Stimulated activated naive B cell treated with anti-CD40 and anti-IgM and Interleukin-4, amounts not matched to agents 10 μg/mL and 1 μg/mL and 100 μg/mL, for 72 hours (primary cell): ENCODE measurements at regions not wholly inside any gene's neighbourhood (a gene's known extent, or its start where the extent isn't known, plus 50 kb on each side); places are given as distances from the start of the nearest gene placed in this dataset.
"Not testable (repeated sequence)": the region's sequence is repeated elsewhere in the genome, so short reads cannot be mapped to it uniquely, and the experiment has no call there.

ENCODE experiments used
- ATAC-seq, 2 donors: fragments of 150-1000 bp; cut with Tn5 transposase; replicated peaks; 2 replicates each; pipeline ENCODE4 v1.10.0; 2021; ENCODE audit warnings: moderate library complexity in 1 of 2
- DNase-seq: peaks from one replicate; pipeline ENCODE4 v3.0.0; 2021
- H3K27ac Mint-ChIP-seq: one replicate; pipeline ENCODE4 v1.8.0; 2022; ENCODE audit warnings: mild to moderate bottlenecking, mixed read lengths
- H3K27me3 Mint-ChIP-seq, 2 donors: one replicate each; pipeline ENCODE4 v1.8.0; 2022; ENCODE audit warnings: mixed read lengths in 2 of 2
- H3K36me3 Mint-ChIP-seq, 2 donors: one replicate each; pipeline ENCODE4 v1.8.0; 2022; ENCODE audit warnings: mixed read lengths in 2 of 2, mild to moderate bottlenecking in 1 of 2
- H3K4me1 Mint-ChIP-seq, 2 donors: one replicate each; pipeline ENCODE4 v1.8.0; 2022; ENCODE audit warnings: mixed read lengths in 2 of 2, mild to moderate bottlenecking in 1 of 2
- H3K4me3 Mint-ChIP-seq, 2 donors: one replicate each; pipeline ENCODE4 v1.8.0; 2022; ENCODE audit warnings: mild to moderate bottlenecking in 2 of 2, mixed read lengths in 2 of 2, moderate library complexity in 1 of 2
- H3K9me3 Mint-ChIP-seq, 2 donors: one replicate each; pipeline ENCODE4 v1.8.0; 2022; ENCODE audit warnings: mixed read lengths in 2 of 2, mild to moderate bottlenecking in 1 of 2

DNA sequence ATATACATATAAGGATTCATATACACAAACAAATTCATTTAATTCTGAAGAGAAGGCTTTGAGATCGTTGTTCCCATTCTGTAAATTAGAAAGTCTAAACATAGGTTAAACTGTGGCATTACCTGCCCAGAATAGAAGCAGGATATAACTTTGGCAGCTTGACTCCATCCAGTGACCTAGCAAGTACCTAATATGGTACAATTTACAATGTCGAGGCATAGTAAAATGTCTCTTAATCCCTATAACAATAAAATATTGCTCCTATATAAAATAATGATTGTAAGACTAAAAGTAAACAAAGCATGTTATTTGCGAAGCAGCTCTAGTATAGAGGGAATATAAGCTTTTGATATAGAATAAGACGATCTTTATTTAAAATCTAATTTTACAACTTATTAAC is 756.0 kb downstream of the LUZP2 start:
- ATAC-seq (no peak), DNase-seq (no peak)
- Mint-ChIP-seq H3K4me1 (no peaks in the 10 kb centered on the region), H3K36me3 (no peaks in the 10 kb centered on the region), H3K27ac (no peak overlapping the region), H3K4me3 (no peak overlapping the region), H3K27me3 (no peaks in the 10 kb centered on the region), H3K9me3 (no peaks in the 10 kb centered on the region)

- not testable (repeated sequence) for H3K9me3 Mint-ChIP-seq
Measured at GRCh38 chr11:25263861-25264260, 767.0 kb downstream of the LUZP2 start.

DNA sequence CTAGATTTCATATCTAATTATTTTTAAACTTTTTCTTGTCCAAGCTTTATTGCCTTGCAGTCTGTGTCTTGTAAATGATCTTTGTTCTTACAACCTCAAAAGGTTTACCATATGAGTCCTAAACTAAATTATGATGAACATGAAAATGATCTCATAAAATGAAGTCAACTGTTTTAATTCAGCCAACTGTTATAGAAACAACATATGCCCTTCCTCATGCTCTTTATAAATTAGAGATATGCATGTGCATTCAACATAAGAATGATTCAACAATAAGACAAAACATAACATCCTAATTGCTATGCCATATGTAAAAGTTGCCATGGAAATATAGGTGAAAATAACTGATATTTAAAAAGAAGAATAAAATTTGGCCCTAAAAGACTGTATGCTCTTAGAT is 774.4 kb downstream of the LUZP2 start:
- Mint-ChIP-seq H3K4me1 (no peaks in the 10 kb centered on the region), H3K9me3 (peaks cover 0 to 3% of the 10 kb centered on the region in 2 donors), H3K27me3 (no peaks in the 10 kb centered on the region), H3K27ac (no peak overlapping the region), H3K4me3 (no peak overlapping the region), H3K36me3 (no peaks in the 10 kb centered on the region)
- ATAC-seq = no peak
- DNase-seq = no peak

More at GRCh38 chr11:25263861-25264260, 767.0 kb downstream of the LUZP2 start:
- H3K4me3 Mint-ChIP-seq, H3K36me3 Mint-ChIP-seq, ATAC-seq, H3K27ac Mint-ChIP-seq, H3K27me3 Mint-ChIP-seq, H3K4me1 Mint-ChIP-seq, DNase-seq: not testable (repeated sequence)

DNA sequence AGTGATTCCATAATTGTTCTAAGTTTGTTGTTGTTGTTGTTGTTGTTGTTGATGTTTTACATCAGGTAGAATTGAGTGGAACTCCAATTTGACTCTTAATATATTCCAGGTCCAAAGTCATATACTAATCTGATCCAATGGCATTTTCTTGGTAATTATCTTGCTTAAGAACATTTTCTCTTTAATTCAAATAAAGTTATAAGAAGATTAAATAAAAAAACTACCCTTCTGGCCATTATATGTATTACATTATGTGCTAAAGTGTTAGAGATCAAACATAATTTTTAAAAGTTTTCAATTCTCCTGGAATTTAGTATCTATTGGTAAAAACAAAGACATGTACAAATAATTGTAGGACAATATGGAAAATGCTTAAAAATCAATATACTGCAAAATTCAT is 775.4 kb downstream of the LUZP2 start:
- Mint-ChIP-seq H3K4me1 (no peaks in the 10 kb centered on the region), H3K36me3 (no peaks in the 10 kb centered on the region), H3K9me3 (peaks cover 0 to 3% of the 10 kb centered on the region in 2 donors), H3K4me3 (no peak overlapping the region), H3K27me3 (no peaks in the 10 kb centered on the region), H3K27ac (no peak overlapping the region)
- no peak for ATAC-seq
- DNase-seq = no peak

GRCh38 chr11:25280821-25281220 is 784.0 kb downstream of the LUZP2 start:
- not testable (repeated sequence) for H3K4me1 Mint-ChIP-seq, ATAC-seq, DNase-seq, H3K9me3 Mint-ChIP-seq, H3K27me3 Mint-ChIP-seq, H3K27ac Mint-ChIP-seq, H3K36me3 Mint-ChIP-seq, H3K4me3 Mint-ChIP-seq

DNA sequence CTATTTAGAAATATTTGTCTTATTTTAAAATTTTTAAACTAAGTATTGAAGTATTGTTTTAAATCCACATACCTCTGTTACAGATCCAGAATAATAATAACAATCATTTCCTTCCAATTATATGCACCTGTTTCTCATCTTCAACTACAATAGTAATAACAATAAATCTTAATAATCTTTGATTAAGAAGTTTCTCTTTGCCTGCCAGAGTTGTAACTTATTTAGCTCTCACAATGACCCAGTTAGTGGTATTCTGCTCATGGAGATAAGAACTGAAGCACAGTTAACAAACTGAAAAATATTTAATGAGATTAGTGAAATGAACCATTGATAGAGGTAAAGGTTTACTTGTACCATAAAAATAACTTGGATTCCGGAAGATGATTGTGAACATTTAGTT is 796.3 kb downstream of the LUZP2 start:
- Mint-ChIP-seq H3K9me3 (peaks cover 3 to 4% of the 10 kb centered on the region in 2 donors), H3K4me1 (no peaks in the 10 kb centered on the region), H3K36me3 (no peaks in the 10 kb centered on the region), H3K27me3 (no peaks in the 10 kb centered on the region), H3K4me3 (no peak overlapping the region), H3K27ac (no peak overlapping the region)
- ATAC-seq = no peak
- DNase-seq = no peak

DNA sequence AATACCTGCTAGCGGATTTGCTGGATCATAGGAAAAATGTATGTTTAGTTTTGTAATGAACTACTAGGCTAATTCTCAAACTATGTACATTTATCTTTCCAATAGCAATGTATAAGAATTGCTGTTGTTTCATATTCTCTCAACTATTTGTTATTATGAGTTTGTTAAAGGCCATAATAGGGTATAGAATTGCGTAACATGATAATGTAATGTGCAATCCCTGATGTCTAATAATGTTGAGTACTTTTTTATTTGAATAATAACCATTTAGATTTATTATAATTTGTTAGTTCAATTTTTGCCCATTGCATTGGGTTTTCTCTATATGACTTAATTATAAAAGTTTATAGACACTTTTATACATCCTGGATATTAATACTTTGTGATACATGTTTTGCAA is 801.6 kb downstream of the LUZP2 start:
- no peak for DNase-seq
- Mint-ChIP-seq H3K27me3 (no peaks in the 10 kb centered on the region), H3K4me1 (no peaks in the 10 kb centered on the region), H3K9me3 (peaks cover 3 to 6% of the 10 kb centered on the region in 2 donors), H3K36me3 (no peaks in the 10 kb centered on the region), H3K27ac (no peak overlapping the region), H3K4me3 (no peak overlapping the region)
- no peak for ATAC-seq

- no peaks in the 10 kb centered on the region for H3K4me1 Mint-ChIP-seq
- ATAC-seq = no peak
- H3K36me3 Mint-ChIP-seq = no peaks in the 10 kb centered on the region
- no peak for DNase-seq
- H3K27me3 Mint-ChIP-seq = no peaks in the 10 kb centered on the region
- no peak overlapping the region for H3K4me3 Mint-ChIP-seq
- no peak overlapping the region for H3K27ac Mint-ChIP-seq
- peaks cover 6 to 15% of the 10 kb centered on the region in 2 donors for H3K9me3 Mint-ChIP-seq
Measured at GRCh38 chr11:25309818-25310217, 813.0 kb downstream of the LUZP2 start.

DNA sequence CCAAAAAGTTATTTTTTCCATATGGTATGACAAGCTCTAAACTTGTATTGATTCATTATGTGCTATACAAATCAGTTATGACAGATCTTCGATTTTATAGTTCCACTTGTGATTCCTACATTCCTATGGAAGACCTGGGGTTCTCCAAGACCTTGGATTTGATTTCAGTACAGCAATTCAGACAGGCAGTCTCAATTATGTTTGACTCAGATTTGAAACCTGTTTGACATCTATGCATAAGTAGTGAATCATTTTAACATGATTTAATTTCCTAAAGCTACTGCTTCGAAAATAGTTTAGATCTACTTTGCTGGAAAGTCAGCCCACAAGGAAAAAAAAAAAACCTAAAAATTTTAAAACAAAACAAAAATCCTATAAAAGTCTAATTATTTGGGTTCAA is 820.4 kb downstream of the LUZP2 start:
- no peaks in the 10 kb centered on the region for H3K36me3 Mint-ChIP-seq
- no peaks in the 10 kb centered on the region for H3K27me3 Mint-ChIP-seq
- no peak for DNase-seq
- no peaks in the 10 kb centered on the region for H3K4me1 Mint-ChIP-seq
- ATAC-seq = no peak
- H3K9me3 Mint-ChIP-seq = no peaks in the 10 kb centered on the region
- H3K27ac Mint-ChIP-seq = no peak overlapping the region
- no peak overlapping the region for H3K4me3 Mint-ChIP-seq

- Mint-ChIP-seq H3K4me3 (no peak overlapping the region), H3K4me1 (no peaks in the 10 kb centered on the region), H3K9me3 (peaks cover 3 to 4% of the 10 kb centered on the region in 2 donors), H3K27ac (no peak overlapping the region), H3K27me3 (no peaks in the 10 kb centered on the region), H3K36me3 (no peaks in the 10 kb centered on the region)
- ATAC-seq (no peak), DNase-seq (no peak)
Measured at GRCh38 chr11:25319127-25319526, 822.3 kb downstream of the LUZP2 start.

DNA sequence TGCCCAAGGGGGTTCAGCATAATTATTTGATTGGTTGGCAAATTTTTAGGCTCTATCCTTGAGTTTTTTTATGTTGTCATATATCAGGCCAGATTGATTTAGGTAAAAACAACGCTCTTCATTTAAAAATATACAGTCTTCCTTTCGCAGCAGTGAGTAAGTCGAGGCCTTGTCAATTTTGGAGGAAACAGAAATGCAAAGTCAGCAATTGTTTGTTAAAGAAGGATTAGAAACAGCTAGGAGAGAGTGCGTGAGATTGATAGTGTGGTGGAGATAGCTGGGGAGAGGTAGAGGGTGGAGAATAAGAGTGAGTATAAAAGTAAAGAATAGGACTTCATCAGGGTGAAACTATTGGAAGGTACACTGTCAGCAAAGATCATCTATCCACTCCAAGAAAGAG is 830.8 kb downstream of the LUZP2 start:
- Mint-ChIP-seq H3K4me3 (no peak overlapping the region), H3K9me3 (peaks cover 3 to 4% of the 10 kb centered on the region in 2 donors), H3K4me1 (no peaks in the 10 kb centered on the region), H3K27me3 (no peaks in the 10 kb centered on the region), H3K27ac (no peak overlapping the region), H3K36me3 (no peaks in the 10 kb centered on the region)
- DNase-seq (no peak), ATAC-seq (no peak)

DNA sequence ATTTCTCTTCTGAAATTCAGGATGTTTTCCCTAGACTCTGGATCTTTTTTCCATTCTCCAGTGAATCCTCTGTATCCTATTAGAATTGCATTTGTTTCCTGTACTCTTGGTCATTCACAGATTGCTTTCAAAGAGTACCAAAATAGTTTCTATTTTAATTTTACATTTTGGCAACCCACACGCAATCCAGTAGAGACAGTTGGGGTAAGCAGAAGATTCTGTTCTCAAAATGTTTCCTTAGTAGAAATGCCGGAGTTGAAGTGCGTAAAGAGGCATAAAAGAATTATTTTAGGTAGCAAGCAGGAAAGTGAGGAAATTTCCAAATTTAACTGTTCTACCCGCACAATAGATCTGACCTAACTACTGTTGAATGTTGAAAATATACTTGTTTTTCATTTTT is 842.4 kb downstream of the LUZP2 start:
- Mint-ChIP-seq H3K27me3 (no peaks in the 10 kb centered on the region), H3K27ac (no peak overlapping the region), H3K9me3 (no peaks in the 10 kb centered on the region), H3K36me3 (no peaks in the 10 kb centered on the region), H3K4me3 (no peak overlapping the region), H3K4me1 (no peaks in the 10 kb centered on the region)
- DNase-seq (no peak), ATAC-seq (no peak)

DNA sequence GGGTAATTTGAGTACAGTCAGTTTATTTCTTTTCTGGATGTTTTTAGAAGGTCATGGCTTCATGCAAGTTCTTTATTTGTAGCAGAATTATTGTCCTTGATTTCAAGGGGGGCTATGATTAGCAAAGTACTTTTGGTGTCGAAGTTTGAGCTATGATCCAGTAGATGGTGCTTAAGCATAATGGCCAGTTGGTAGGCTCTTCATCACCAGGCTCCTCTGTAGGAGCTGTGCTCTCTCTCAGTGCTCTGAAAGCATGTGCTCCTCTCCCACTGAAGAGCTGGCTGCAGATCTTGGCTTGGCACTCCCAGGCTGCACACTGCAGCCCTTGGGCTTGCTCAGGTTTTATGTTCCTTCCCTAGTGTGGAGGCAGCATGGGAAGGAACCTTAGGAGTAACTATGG is 852.7 kb downstream of the LUZP2 start:
- DNase-seq (no peak), ATAC-seq (no peak)
- Mint-ChIP-seq H3K9me3 (peaks cover 0 to 7% of the 10 kb centered on the region in 2 donors), H3K27ac (no peak overlapping the region), H3K4me3 (no peak overlapping the region), H3K36me3 (no peaks in the 10 kb centered on the region), H3K27me3 (no peaks in the 10 kb centered on the region), H3K4me1 (no peaks in the 10 kb centered on the region)

GRCh38 chr11:25350899-25351803 is 854.3 kb downstream of the LUZP2 start:
- H3K27ac Mint-ChIP-seq = no peak overlapping the region
- peaks cover 0 to 7% of the 10 kb centered on the region in 2 donors for H3K9me3 Mint-ChIP-seq
- H3K4me1 Mint-ChIP-seq = no peaks in the 10 kb centered on the region
- no peak for DNase-seq
- no peaks in the 10 kb centered on the region for H3K36me3 Mint-ChIP-seq
- no peak for ATAC-seq
- no peak overlapping the region for H3K4me3 Mint-ChIP-seq
- H3K27me3 Mint-ChIP-seq = no peaks in the 10 kb centered on the region

DNA sequence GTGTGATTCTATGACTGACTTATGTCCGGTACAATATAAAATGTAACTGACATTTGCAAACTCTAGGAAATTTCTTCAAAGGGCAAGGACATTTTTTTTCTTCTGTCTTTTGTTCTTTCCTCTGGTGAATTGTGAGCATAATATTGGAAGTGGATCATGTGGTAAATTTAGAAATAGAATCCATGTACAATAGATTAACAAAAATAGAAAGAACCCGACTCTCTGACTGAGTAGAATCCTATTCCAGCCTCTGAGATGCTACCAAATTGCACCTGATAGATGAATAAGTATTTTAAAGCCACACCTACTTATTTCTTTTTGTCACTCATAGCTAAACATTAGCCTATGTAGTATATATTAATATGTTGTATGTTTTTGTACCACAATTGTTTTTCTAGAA is 860.3 kb downstream of the LUZP2 start:
- Mint-ChIP-seq H3K4me3 (no peak overlapping the region), H3K27me3 (no peaks in the 10 kb centered on the region), H3K4me1 (no peaks in the 10 kb centered on the region), H3K27ac (no peak overlapping the region), H3K36me3 (no peaks in the 10 kb centered on the region), H3K9me3 (peaks cover 0 to 2% of the 10 kb centered on the region in 2 donors)
- no peak for DNase-seq
- ATAC-seq = no peak
